ENCODE measurements at regions not wholly inside any gene's neighbourhood (a gene's known extent, or its start where the extent isn't known, plus 50 kb on each side); places are given as distances from the start of the nearest gene placed in this dataset.
"Not testable (repeated sequence)": the region's sequence is repeated elsewhere in the genome, so short reads cannot be mapped to it uniquely, and the experiment has no call there.

DNA sequence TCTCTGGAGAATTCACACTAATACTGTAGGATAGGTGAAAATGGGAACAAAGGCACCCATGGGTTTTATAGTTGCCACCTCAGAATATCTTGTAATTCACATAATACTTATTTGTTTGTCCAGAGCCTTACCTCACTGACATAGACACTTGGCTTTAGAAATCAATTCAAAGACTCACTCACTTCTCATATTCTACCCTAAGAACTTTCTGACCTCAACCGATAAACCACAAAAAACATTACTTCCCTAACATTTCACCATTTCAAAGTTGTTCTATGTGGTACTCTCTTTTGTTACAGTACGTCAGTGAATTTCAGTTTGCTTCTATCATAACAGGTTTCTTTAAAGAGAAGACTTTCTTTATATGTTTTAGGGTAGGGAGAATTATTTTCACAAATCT, 359.3 kb downstream of the IGSF11 start:
- DNase-seq (ENCODE audit: low spot score), result no peak

DNA sequence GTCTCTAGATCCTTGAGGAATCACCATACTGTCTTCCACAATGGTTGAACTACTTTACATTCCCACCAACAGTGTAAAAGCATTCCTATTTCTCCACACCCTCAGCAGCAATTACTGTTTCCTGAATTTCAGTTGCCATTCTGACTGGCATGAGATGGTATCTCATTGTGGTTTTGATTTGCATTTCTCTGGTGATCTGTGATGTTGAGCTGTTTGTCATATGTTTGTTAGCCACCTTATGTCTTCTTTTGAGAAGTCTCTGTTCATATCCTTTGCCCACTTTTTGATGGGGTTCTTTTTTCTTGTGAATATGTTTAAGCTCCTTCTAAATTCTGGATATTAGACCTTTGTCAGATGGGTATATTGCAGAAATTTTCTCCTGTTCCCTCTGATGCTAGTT, 356.0 kb downstream of the IGSF11 start:
- not testable (repeated sequence) for DNase-seq (ENCODE audit: low spot score)

DNA sequence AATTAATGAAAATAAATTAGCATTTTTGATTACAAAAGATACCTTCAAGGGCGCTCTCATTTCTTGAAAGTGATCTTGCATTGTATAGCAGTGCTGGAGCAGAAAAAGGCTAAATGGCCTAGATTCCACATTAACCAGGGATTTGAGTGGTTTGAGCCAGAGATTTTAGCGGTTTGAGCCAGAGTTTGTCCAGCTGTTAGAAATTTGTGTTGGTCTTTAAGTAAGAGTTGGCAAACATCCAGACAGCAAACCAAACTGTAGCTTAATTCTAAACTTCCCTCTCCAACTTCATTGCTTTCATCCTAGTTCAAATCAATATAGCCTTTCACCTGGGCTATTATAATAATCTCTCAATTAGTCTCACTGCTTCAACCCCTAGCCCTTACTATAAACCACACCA, 351.7 kb downstream of the IGSF11 start:
- no peak for DNase-seq (ENCODE audit: low spot score)

DNA sequence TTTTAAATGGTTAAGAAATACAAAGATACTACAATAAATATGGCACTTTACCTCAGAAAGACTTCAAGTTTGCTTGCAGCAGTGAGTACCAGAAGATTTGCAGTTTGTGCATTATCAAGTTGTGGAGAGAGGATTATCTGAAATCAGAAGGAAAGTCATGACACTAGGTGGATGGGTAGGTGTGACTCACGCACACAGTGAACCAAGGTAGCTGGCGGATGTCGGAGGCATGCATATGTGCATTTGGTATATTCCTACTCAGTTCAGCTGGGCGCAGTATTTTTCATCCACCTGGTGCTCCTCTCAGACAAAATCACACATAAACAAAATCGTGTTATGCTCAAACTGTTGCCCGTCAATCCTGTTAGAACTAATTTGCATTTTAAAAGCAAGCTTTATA, 351.0 kb downstream of the IGSF11 start:
- no peak for DNase-seq (ENCODE audit: low spot score)

DNA sequence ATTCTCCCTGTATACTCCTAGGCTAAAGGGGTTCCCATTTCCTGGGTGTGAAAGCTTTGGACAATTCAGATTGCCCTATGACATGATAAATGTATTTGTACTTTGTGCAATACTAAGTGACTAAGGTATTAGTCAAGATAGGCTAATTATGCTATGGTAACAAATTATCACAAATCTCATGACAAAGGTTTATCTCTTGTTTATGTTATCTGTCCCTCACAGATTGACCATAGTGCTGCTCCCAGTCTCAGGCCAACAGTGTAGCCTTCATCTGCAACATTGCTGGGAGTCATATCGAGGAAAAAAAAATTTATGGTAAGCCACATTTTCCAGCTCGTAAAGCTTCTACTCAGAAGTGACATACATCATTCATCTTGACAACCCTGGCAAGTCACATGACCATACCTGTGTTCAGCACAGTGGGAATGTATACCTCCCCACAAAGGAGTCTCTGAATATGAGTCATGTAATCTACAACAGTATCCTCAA, 346.2 kb downstream of the IGSF11 start:
- peak; percentile 39 for DNase-seq (ENCODE audit: low spot score)

DNA sequence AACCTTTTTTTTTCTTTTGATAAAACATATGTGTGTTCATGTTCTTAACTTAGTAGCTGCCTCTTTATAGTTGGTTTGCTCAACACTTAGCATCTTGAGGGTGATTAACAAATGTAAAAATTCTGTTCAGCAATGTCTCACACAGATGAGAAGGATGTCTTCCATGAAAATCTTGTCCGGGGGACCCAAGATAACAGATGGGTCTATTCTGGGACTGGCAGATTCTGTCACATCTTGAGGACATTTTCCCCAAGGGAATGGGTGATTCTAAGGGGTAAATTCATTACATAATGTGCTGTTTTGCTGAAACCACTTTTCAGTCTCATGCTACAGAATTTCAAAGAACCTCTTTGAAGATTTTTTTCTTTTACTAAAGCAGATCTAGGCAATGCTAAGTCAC, 342.2 kb downstream of the IGSF11 start:
- DNase-seq (ENCODE audit: low spot score), result no peak

DNA sequence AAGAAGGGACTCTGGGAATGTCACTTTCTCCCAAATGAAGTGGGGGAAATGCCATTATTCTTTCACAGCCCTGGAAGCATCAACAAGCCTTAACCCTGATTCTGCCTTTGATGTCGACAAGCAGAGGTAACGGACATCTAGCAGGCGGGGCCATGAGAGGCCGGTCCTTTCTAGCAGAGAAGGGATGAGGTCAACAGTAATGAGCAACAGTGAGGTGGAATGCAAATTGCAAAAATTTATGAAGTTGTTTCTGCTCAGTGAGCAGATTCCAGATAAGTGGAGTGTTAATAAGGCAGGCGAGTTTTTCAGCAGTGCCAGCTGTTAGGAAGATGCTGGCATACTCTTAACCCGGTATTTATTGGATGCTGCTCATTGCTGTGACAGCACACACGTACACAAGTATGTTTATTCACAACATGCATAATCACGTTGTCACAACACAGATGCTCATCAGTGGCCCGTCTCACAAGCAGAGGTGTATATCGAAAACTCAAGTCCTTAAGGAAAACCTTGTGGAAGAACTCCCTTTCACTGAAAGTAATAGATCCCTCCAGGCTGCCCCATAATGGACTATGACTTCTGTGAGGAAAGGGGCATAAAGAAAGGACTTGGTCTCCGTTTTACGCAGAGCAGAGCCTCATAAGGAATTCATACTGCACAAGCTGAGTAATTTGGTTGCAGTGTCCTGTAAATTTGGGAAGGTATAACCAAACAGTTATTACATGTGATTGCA, 329.0 kb downstream of the IGSF11 start:
- DNase-seq (ENCODE audit: low spot score), result no peak

DNA sequence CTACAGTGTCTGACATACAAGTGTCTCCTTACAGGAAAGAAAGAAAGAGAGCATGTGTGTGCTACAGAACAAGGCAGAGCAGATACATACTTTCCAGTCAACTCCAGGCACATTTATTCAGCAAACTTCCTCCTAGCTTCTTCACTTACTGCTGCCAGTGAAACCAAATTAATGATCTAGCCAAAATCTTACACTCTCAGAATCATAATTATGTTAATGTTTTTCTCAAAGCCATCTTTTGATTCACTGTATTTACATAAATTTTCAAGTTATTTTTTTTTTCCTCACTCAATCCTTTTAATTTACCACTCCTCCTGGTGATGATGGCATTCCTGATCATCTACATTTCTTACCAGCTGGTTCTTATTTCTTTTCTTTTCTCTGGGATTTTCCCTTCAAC, 326.7 kb downstream of the IGSF11 start:
- DNase-seq (ENCODE audit: low spot score), result no peak

DNA sequence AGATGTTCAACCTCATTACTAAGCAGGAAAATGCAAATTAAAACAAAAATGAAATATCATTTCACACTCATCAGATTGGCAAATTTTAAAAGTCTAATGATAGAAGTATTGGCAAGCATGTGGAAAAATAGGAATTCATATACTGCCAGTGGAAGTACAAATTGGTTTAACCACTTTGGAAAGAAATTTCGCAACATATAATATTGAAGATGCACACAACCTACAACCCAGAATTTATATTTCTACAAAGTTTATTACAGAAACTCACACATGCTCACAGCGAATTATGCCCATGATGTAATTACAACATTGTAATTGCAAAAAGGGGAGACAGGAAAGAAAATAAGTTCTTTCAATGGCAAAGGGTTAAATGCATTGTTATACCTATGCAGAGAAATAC, 324.1 kb downstream of the IGSF11 start:
- DNase-seq (ENCODE audit: low spot score), result no peak

DNA sequence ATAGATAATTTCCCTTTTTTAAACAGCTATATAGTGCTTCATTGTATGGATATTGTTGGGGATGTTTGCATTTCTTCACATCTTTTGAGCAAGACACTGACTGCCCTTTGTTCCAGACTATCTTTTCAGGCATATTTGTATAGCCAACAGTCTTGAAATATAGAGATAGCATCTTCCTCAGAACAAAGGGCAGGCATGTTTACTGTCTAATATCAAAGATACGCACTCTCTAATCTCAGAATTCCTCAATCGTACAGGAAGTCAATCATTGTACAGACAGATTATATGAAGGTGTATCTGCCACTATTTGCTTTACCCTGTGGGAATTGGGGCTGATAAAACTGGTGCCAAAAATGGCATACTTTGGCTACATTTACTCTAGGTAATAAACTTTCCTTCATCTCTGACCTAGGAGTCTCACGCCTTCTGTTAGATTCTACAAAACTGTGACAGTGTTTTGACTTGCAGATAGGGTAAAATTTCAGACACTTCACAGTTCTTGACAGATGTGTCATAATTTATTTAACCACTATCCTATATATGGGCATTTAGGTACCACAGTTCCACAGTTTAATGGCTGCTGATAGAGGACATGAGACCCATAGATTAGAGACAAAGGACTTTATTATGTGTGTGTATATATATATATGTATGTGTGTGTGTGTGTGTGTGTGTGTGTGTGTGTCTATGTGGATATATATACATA, 321.0 kb downstream of the IGSF11 start:
- DNase-seq (ENCODE audit: low spot score), result no peak

DNA sequence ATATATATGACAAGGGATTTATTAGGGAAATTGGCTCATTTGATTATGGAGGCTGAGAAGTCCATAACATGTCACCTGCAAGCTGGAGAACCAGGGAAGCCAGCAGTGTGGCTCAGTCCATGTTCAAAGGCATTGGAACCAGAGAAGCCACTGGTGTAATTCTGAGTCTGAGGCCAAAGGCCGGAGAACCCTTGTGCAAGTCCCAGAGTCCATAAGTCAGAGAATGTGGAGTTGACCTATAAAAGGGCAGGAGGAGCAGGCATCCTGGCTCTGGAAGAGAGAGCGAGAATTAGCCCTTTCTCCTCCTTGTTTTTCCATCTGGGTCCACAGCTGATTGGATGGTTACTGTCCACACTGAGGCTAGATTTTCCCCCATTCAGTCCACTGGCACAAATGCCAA, 319.8 kb downstream of the IGSF11 start:
- DNase-seq (ENCODE audit: low spot score), result no peak

DNA sequence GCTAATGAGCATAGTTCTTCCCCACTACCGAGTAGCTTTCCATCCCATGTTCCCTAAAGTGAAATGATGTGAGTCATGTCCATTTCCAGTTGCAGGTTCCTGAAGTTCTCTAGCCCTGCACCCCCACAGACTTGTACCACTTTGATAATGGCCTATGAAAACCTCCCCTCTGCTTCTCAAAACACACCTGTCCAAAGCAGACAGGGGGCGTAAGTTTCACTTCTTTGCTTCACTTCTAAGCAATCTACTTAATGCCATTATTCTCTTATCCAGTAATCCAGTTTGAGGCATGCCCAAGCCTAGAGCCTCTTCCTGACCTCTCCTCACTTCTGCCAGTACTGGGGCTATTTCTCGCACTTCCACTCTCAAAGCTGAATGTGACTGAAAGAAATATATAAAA, 305.1 kb downstream of the IGSF11 start:
- no peak for DNase-seq (ENCODE audit: low spot score)

DNA sequence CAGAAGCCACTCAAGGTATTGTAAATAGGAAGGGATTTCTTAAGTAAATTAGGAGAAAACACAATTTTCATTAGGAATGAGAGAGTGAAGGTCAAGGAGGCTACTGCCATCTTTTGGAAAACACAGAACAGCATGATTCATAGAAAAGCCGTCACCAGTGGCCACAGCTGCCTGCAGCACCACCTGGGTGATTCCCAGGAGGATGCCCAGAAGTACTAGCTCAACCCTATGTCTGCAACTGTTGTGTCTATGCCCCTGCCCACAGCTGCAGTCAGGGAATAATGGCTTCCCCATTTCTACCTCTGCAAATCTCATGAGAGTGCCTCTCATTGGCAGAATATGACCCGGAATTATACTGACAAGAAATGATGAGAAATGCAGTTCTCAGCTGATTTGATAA, 300.0 kb downstream of the IGSF11 start:
- no peak for DNase-seq (ENCODE audit: low spot score)

DNA sequence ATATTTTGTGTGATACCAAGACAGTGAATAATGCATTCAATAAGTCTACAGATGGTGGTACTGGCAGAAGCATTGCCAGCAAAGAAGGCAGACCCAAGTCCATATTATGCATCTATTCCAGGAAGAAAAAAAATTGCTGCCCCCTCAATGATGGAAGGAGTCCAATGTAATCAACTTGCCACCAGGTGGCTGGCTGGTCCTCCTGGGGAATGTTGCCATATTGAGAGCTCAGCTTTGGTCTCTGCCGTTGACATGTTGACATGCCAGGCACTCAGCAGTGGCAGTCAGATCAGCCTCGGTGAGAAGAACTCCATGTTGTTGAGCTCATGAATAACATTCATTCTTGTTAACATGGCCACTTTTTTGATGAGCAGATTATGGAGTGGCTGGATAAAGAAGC, 298.5 kb downstream of the IGSF11 start:
- no peak for DNase-seq (ENCODE audit: low spot score)

DNA sequence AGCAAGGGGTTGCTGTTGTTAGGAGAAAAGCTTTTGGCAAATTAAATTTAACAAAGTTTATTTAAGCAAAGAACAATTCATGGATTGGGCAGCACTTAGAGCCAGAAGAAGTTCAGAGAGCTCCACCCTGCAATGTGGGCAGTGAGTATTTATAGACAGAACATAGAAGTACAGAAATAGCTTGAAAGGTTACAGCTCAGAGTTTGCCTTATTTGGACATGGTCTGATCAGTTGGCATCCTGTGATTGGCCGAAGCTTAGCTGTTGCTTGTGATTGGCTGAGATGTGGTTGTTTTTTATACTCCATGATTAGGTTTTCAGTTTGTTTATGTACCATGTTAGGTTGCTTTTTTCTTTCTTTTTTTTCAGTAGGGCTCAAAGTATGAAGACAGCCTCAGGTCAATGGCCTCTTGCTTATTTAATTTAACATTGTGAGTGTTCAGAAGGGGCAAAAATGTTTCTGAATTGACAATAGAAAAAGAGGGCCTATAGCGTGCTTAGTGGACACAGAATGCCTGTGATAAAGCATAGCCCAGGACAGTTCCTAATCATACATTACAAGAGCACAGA, 293.8 kb downstream of the IGSF11 start:
- DNase-seq (ENCODE audit: low spot score), result no peak

DNA sequence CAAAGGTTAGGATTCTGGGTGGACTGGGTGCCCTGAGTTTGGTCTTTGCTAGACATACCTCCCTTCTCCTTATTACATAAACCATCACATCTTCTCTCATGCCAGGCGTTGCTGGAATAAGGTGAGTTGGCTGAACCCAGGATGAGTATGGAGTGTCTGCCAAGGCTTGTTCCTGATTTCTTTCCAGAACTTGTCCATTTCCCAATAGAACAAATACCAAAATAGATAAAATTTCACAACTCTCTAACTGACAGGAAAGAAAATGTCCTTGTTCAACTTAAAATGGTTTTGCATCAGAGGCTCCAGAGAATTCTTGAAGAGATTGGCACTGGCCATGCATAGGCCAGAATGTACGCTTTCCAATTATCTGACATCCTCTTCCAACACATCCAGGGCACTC, 291.9 kb downstream of the IGSF11 start:
- DNase-seq (ENCODE audit: low spot score), result no peak

DNA sequence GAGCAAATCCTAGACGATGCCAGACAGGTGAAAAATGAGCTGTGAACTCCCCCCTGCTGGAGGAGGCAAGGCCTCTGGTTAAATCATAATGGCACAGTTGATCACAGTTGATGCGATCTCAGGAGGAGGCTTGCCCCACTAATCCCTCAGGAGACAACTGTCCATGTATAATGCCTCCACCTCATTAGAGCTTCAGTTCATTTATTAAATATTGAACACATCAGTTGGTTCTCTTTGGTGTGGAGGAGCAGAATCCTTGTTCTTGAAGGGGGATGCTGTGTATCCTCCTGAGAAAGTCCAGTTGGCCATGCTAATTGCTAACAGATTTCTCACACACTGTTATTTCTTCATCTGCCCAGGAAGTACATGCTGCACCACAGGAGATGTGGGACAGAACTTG, 290.5 kb downstream of the IGSF11 start:
- DNase-seq (ENCODE audit: low spot score), result no peak

DNA sequence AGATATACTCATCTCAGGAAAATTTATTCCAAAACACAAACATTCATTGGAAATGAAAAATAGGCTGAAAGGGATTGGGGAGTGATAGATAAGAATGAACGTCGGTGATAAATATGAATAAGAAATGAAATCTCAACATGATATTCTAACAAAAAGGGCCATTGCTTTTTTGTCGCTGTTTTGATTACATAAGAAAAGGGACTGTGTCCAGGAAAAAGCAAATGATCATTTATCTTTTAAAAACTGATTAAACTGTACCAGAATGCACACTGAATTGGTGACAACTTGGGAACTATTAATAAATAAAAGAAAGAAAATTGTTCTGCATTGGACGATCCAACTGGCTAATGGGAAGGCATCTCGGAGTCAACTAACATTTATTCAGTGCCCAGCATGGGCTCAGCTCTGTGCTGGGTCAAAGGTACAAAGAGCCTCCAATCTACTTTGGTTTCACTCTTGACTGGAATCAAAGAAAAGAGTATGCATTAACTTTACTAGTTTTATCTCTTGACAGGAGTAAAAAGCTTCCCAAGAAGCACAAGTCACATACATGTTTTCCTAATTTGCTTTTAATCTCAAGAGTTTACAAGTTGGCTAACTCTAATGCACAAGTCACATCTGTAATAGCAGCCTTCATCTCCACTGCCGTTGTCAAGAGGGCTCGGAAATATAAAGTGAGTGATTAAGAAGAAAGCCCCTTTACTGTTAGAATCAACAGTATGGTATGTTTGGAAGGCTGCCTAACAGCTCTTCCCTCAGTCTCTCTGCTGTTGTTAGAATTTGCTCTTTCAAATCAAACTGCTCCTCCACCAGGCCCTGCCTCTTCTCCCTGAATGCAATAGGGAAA, 280.0 kb downstream of the IGSF11 start:
- no peak for DNase-seq (ENCODE audit: low spot score)

DNA sequence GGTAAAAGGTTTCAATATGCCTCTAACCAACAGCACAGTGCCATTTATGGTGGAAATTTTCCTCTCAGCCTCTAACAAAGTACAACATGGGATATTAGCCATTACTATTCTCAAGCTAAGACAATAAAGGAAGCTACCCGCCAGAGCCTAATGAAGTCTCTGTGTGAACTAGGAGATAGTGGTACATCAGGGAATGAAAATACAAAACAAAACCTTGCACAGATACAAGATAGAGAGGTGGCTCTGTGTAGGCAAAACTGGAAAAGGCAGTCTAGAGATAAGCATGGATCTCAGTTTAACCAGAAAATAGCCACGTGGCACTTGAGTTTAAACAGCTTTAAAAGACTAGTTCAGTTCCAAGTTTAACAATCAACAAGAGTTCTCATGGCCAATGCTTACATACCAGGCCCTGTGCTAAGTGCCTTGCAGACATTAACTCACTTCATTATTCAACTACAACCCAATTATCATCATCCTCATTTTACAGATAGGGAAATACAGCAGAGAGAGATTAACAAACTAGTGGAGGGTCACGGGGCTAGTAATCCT, 279.3 kb downstream of the IGSF11 start:
- no peak for DNase-seq (ENCODE audit: low spot score)

DNA sequence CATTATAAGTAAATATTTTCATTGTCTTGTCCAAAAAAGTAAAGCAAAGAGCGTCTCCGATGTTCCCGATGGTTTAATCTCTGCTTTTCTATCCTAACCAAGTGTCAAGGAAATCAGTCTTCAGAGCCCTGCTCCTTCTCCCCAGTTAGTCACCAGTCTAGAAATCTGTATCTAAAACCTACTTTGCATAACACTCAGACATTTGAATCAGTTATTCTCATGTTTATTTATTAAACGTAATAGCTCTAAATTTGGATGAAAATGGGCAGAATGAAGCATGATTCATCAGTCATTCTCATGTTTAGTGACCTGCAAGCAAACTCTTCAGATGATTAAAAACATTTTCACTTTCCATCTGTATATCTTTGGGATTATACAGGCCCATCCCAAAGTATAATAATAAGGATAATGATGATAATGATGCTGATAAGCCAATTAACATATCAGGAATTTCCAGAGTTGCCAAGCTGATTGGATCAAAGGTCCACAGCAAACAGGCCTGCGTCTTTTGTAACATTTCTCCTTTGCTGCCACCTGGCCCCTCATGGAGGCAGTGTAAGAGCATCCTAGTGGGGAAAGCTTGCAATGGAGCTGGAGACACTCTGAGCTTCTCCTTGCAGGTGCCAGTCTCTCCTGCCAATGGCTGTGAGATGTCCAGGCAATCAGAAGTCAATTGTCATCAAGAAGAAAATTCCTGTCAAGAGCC, 273.9 kb downstream of the IGSF11 start:
- DNase-seq (ENCODE audit: low spot score), result no peak

DNA sequence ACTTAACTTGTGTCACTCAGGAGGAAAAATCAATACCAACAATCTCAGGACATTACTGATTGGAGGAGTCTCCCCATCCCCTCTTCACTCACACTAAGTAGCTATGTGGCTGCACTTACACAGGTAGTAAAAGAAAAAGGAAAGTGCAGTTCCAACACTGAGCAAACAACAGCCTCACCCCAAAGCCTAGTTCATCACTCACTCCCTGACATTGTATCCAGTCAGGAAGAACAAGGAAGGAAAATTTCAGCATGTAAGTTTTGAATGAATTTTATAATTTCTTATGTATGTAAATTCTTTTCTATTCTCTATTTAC, 273.4 kb downstream of the IGSF11 start:
- DNase-seq (ENCODE audit: low spot score), result no peak
